Panc1 (cell line): ENCODE measurements at regions not wholly inside any gene's neighbourhood (a gene's known extent, or its start where the extent isn't known, plus 50 kb on each side); places are given as distances from the start of the nearest gene placed in this dataset.
"Not testable (repeated sequence)": the region's sequence is repeated elsewhere in the genome, so short reads cannot be mapped to it uniquely, and the experiment has no call there.

Source experiments
- CTCF ChIP-seq: fragments of 450-650 bp; IDR thresholded peaks from 2 replicates; pipeline ENCODE4 v1.5.1; 2017; ENCODE audit warnings: mild to moderate bottlenecking
- POLR2AphosphoS5 ChIP-seq: IDR thresholded peaks from 2 replicates; pipeline ENCODE4 v1.6.1; 2012; ENCODE audit warnings: mild to moderate bottlenecking, low read depth, low read length, moderate library complexity

GRCh38 chr18:77421546-77421945 is 171.9 kb downstream of the GALR1 start:
- not testable (repeated sequence) for TF ChIP-seq CTCF, POLR2AphosphoS5
